Naive thymus-derived CD4-positive, alpha-beta T cell (primary cell): ENCODE measurements at regions not wholly inside any gene's neighbourhood (a gene's known extent, or its start where the extent isn't known, plus 50 kb on each side); places are given as distances from the start of the nearest gene placed in this dataset.
"Not testable (repeated sequence)": the region's sequence is repeated elsewhere in the genome, so short reads cannot be mapped to it uniquely, and the experiment has no call there.

Experiments
- ATAC-seq: fragments of 150-1000 bp; cut with Tn5 transposase; 2 replicates; pipeline ENCODE4 v1.10.0; 2021; ENCODE audit warnings: mild to moderate bottlenecking, moderate library complexity
- CTCF ChIA-PET: fragments of 350-600 bp; sonication (Branson Sonifier 250); formaldehyde crosslinking; loops from one replicate; lab custom pipeline; 2021; ENCODE audit warnings: antibody characterized with exemption; lab: Charles Lee
- POLR2A ChIA-PET: fragments of 350-600 bp; sonication (Branson Sonifier 250); formaldehyde crosslinking; loops from one replicate; lab custom pipeline; 2021; ENCODE audit warnings: antibody characterized with exemption, inconsistent platforms; lab: Charles Lee
- DNase-seq, 9 donors: peaks; one replicate each; pipeline versions ENCODE4 v3.0.0 to v3.0.0-alpha.2; 2020 to 2022; ENCODE audit warnings: mixed read lengths in 1 of 9
- H3K27ac ChIP-seq: one replicate; pipeline ENCODE4 v1.7.0; 2013; ENCODE audit warnings: mild to moderate bottlenecking, low read depth, low read length, moderate library complexity
- H3K27me3 ChIP-seq, 2 donors: one replicate each; pipeline ENCODE4 v1.7.0; 2013; ENCODE audit warnings: low read length in 2 of 2, mild to moderate bottlenecking in 2 of 2, moderate library complexity in 2 of 2; ENCODE audit not compliant: control insufficient read depth in 2 of 2, insufficient read depth in 2 of 2
- H3K36me3 ChIP-seq, 3 experiments: 1 replicate in 2 of 3; 2 replicates in 1 of 3; pipeline ENCODE4 v1.7.0; 2013; ENCODE audit warnings: low read length in 3 of 3, mild to moderate bottlenecking in 3 of 3, moderate library complexity in 1 of 3; ENCODE audit not compliant: insufficient read depth in 3 of 3, control insufficient read depth in 2 of 3
- H3K4me1 ChIP-seq, 2 donors: one replicate each; pipeline ENCODE4 v1.7.0; 2013; ENCODE audit warnings: low read length in 2 of 2, mild to moderate bottlenecking in 2 of 2, moderate library complexity in 1 of 2; ENCODE audit not compliant: control insufficient read depth in 2 of 2, insufficient read depth in 2 of 2
- H3K4me3 ChIP-seq: 2 replicates; pipeline ENCODE4 v1.7.0; 2013; ENCODE audit warnings: mild to moderate bottlenecking, low read length
- H3K9me3 ChIP-seq, 3 experiments: 1 replicate in 2 of 3; 2 replicates in 1 of 3; pipeline ENCODE4 v1.7.0; 2013; ENCODE audit warnings: low read length in 3 of 3; ENCODE audit not compliant: control insufficient read depth in 2 of 3
- H3K27ac Mint-ChIP-seq, 9 donors: one replicate each; pipeline ENCODE4 v1.8.0; 2020 to 2022; ENCODE audit warnings: mixed read lengths in 9 of 9, mild to moderate bottlenecking in 8 of 9, moderate library complexity in 5 of 9, inconsistent platforms in 2 of 9
- H3K27me3 Mint-ChIP-seq, 5 donors: one replicate each; pipeline ENCODE4 v1.8.0; 2021 to 2022; ENCODE audit warnings: mixed read lengths in 5 of 5, mild to moderate bottlenecking in 1 of 5
- H3K36me3 Mint-ChIP-seq, 5 donors: one replicate each; pipeline ENCODE4 v1.8.0; 2020 to 2022; ENCODE audit warnings: mixed read lengths in 5 of 5, mild to moderate bottlenecking in 3 of 5, inconsistent platforms in 1 of 5
- H3K4me1 Mint-ChIP-seq, 7 donors: one replicate each; pipeline ENCODE4 v1.8.0; 2020 to 2022; ENCODE audit warnings: mixed read lengths in 7 of 7, mild to moderate bottlenecking in 3 of 7, inconsistent platforms in 1 of 7
- H3K4me3 Mint-ChIP-seq, 10 donors: one replicate each; pipeline ENCODE4 v1.8.0; 2020 to 2022; ENCODE audit warnings: mild to moderate bottlenecking in 10 of 10, mixed read lengths in 10 of 10, moderate library complexity in 6 of 10, inconsistent platforms in 2 of 10
- H3K9me3 Mint-ChIP-seq, 11 donors: one replicate each; pipeline ENCODE4 v1.8.0; 2020 to 2022; ENCODE audit warnings: mixed read lengths in 11 of 11, mild to moderate bottlenecking in 4 of 11, inconsistent platforms in 1 of 11, moderate library complexity in 1 of 11
- intact Hi-C, 2 donors: fragments of 100-400 bp; cut with micrococcal nuclease; formaldehyde crosslinking; loops; one replicate each; pipeline ENCODE4 v1.15.1; 2023

GRCh38 chr14:101657372-101657771, 96.1 kb downstream of the DIO3 start:
- Histone ChIP-seq H3K27ac (no peak overlapping the region), H3K4me3 (no peak overlapping the region), H3K27me3 (no peaks in the 10 kb centered on the region), H3K36me3 (no peaks in the 10 kb centered on the region), H3K4me1 (no peaks in the 10 kb centered on the region), H3K9me3 (no peaks in the 10 kb centered on the region)
- intact Hi-C loops = no loop called here
- Mint-ChIP-seq H3K36me3 (no peaks in the 10 kb centered on the region), H3K9me3 (no peaks in the 10 kb centered on the region), H3K27me3 (peaks cover 4 to 66% (median 22%) of the 10 kb centered on the region in 5 donors), H3K4me3 (no peak overlapping the region), H3K27ac (no peak overlapping the region), H3K4me1 (peaks cover 0 to 6% (median 0%) of the 10 kb centered on the region in 7 donors)
- ATAC-seq (no peak), DNase-seq (no peak)
- ChIA-PET POLR2A (no interaction called here), CTCF (no interaction called here)

- H3K36me3 Mint-ChIP-seq = peaks cover 0 to 16% (median 10%) of the 10 kb centered on the region in 5 donors
- POLR2A ChIA-PET = no interaction called here
- Histone ChIP-seq H3K36me3 (no peaks in the 10 kb centered on the region), H3K4me1 (no peaks in the 10 kb centered on the region), H3K27ac (no peak overlapping the region), H3K4me3 (no peak overlapping the region), H3K27me3 (no peaks in the 10 kb centered on the region), H3K9me3 (peaks cover 0 to 6% (median 4%) of the 10 kb centered on the region in 3 experiments)
- no peak overlapping the region for H3K27ac Mint-ChIP-seq
- CTCF ChIA-PET = no interaction called here
- intact Hi-C loops = no loop called here
- DNase-seq (peak in 4 of 9 donors; percentile 14 to 26 (median 20)), ATAC-seq (no peak)
- no peak overlapping the region for H3K4me3 Mint-ChIP-seq
- H3K4me1 Mint-ChIP-seq = peaks cover 0 to 2% (median 0%) of the 10 kb centered on the region in 7 donors
- H3K9me3 Mint-ChIP-seq = peaks cover 4 to 32% (median 18%) of the 10 kb centered on the region in 11 donors
- H3K27me3 Mint-ChIP-seq = peaks cover 34 to 52% (median 36%) of the 10 kb centered on the region in 5 donors
Observed at GRCh38 chr14:101665478-101666078, 95.9 kb upstream of the PPP2R5C start.

- Histone ChIP-seq H3K4me3 (no peak overlapping the region), H3K4me1 (no peaks in the 10 kb centered on the region), H3K36me3 (no peaks in the 10 kb centered on the region), H3K27ac (no peak overlapping the region), H3K9me3 (peaks cover 0 to 6% (median 4%) of the 10 kb centered on the region in 3 experiments), H3K27me3 (no peaks in the 10 kb centered on the region)
- H3K9me3 Mint-ChIP-seq = peaks cover 4 to 39% (median 22%) of the 10 kb centered on the region in 11 donors
- no peak for ATAC-seq
- ChIA-PET POLR2A (no interaction called here), CTCF (no interaction called here)
- H3K36me3 Mint-ChIP-seq = peaks cover 0 to 19% (median 12%) of the 10 kb centered on the region in 5 donors
- H3K4me3 Mint-ChIP-seq = no peak overlapping the region
- DNase-seq = no peak
- intact Hi-C loops = no loop called here
- H3K27ac Mint-ChIP-seq = no peak overlapping the region
- peaks cover 0 to 2% (median 0%) of the 10 kb centered on the region in 7 donors for H3K4me1 Mint-ChIP-seq
- peaks cover 35 to 49% (median 39%) of the 10 kb centered on the region in 5 donors for H3K27me3 Mint-ChIP-seq
Observed at GRCh38 chr14:101666264-101666663, 95.2 kb upstream of the PPP2R5C start.

GRCh38 chr14:101669629-101670028, 91.9 kb upstream of the PPP2R5C start:
- Mint-ChIP-seq H3K36me3 (peaks cover 3 to 26% (median 14%) of the 10 kb centered on the region in 5 donors), H3K27me3 (peaks cover 24 to 53% (median 42%) of the 10 kb centered on the region in 5 donors), H3K4me1 (peaks cover 0 to 2% (median 0%) of the 10 kb centered on the region in 7 donors), H3K27ac (no peak overlapping the region), H3K4me3 (no peak overlapping the region), H3K9me3 (peaks cover 4 to 59% (median 31%) of the 10 kb centered on the region in 11 donors)
- ATAC-seq (no peak), DNase-seq (no peak)
- H3K9me3 ChIP-seq = peaks cover 0 to 6% (median 4%) of the 10 kb centered on the region in 3 experiments
- no peaks in the 10 kb centered on the region for H3K36me3 ChIP-seq
- intact Hi-C loops = no loop called here
- no peaks in the 10 kb centered on the region for H3K4me1 ChIP-seq
- H3K27ac ChIP-seq = no peak overlapping the region
- ChIA-PET CTCF (no interaction called here), POLR2A (no interaction called here)
- H3K27me3 ChIP-seq = no peaks in the 10 kb centered on the region
- H3K4me3 ChIP-seq = no peak overlapping the region

GRCh38 chr14:101673873-101674272, 87.6 kb upstream of the PPP2R5C start:
- no peaks in the 10 kb centered on the region for H3K27me3 ChIP-seq
- H3K4me3 ChIP-seq = no peak overlapping the region
- H3K4me1 ChIP-seq = no peaks in the 10 kb centered on the region
- H3K9me3 ChIP-seq = peaks cover 0 to 6% (median 4%) of the 10 kb centered on the region in 3 experiments
- CTCF ChIA-PET = interaction anchor here (0.6 to 0.7 kb wide), 2 partner anchors 845 to 941 kb away, joined by 3 read pairs; no protein-coding TSS in a partner anchor
- H3K9me3 Mint-ChIP-seq = peaks cover 2 to 46% (median 24%) of the 10 kb centered on the region in 11 donors
- peaks cover 3 to 21% (median 11%) of the 10 kb centered on the region in 5 donors for H3K36me3 Mint-ChIP-seq
- no peak overlapping the region for H3K4me3 Mint-ChIP-seq
- no peak overlapping the region for H3K27ac Mint-ChIP-seq
- DNase-seq (no peak), ATAC-seq (no peak)
- H3K4me1 Mint-ChIP-seq = no peaks in the 10 kb centered on the region
- intact Hi-C loops = no loop called here
- H3K27me3 Mint-ChIP-seq = peaks cover 3 to 46% (median 18%) of the 10 kb centered on the region in 5 donors
- POLR2A ChIA-PET = no interaction called here
- no peak overlapping the region for H3K27ac ChIP-seq
- H3K36me3 ChIP-seq = no peaks in the 10 kb centered on the region

- H3K4me1 Mint-ChIP-seq, H3K4me1 ChIP-seq, H3K36me3 Mint-ChIP-seq, POLR2A ChIA-PET, H3K27ac Mint-ChIP-seq, H3K36me3 ChIP-seq, H3K27ac ChIP-seq, CTCF ChIA-PET, DNase-seq, intact Hi-C loops, ATAC-seq, H3K27me3 ChIP-seq, H3K9me3 ChIP-seq, H3K4me3 Mint-ChIP-seq, H3K4me3 ChIP-seq: not testable (repeated sequence)
- peaks cover 3 to 33% (median 18%) of the 10 kb centered on the region in 5 donors for H3K27me3 Mint-ChIP-seq
- H3K9me3 Mint-ChIP-seq = peaks cover 0 to 26% (median 11%) of the 10 kb centered on the region in 11 donors
Observed at GRCh38 chr14:101675835-101676234, 85.7 kb upstream of the PPP2R5C start.

- H3K4me1 Mint-ChIP-seq, H3K36me3 Mint-ChIP-seq, DNase-seq, H3K27ac Mint-ChIP-seq, CTCF ChIA-PET, H3K4me3 Mint-ChIP-seq, H3K27ac ChIP-seq, H3K4me3 ChIP-seq, H3K36me3 ChIP-seq, H3K9me3 ChIP-seq, H3K27me3 ChIP-seq, intact Hi-C loops, H3K4me1 ChIP-seq, POLR2A ChIA-PET, ATAC-seq: not testable (repeated sequence)
- Mint-ChIP-seq H3K27me3 (peaks cover 0 to 25% (median 5%) of the 10 kb centered on the region in 5 donors), H3K9me3 (peaks cover 0 to 13% (median 2%) of the 10 kb centered on the region in 11 donors)
Observed at GRCh38 chr14:101677912-101678327, 83.6 kb upstream of the PPP2R5C start.
